GM19467 (cell line): ENCODE measurements at regions not wholly inside any gene's neighbourhood (a gene's known extent, or its start where the extent isn't known, plus 50 kb on each side); places are given as distances from the start of the nearest gene placed in this dataset.
"Not testable (repeated sequence)": the region's sequence is repeated elsewhere in the genome, so short reads cannot be mapped to it uniquely, and the experiment has no call there.

Experiments
- ATAC-seq: cut with Tn5 transposase; IDR thresholded peaks from one replicate; pipeline ENCODE4 v1.9.1; 2021; ENCODE audit warnings: mild to moderate bottlenecking, moderate library complexity; ENCODE audit not compliant: unreplicated experiment

DNA sequence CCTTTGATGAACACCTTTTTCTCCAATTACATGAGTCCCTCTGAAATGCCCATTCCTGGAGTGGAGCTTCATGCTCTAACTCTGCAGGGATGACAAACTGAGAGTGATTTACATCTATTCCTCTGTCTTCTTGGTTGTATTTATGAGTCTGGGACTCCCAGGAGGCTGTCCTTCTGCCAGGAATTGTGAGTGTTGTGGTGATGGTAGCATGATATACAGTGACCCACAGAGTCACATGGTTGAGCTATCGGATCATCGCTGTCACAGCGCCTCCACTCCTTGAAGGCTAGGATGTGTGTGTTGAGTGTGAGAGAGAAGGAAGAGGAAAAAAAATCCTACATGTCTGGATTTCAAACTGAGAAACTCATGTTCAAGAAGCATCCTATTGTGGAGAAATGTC is 163.4 kb upstream of the CACNA1E start:
- no peak for ATAC-seq

DNA sequence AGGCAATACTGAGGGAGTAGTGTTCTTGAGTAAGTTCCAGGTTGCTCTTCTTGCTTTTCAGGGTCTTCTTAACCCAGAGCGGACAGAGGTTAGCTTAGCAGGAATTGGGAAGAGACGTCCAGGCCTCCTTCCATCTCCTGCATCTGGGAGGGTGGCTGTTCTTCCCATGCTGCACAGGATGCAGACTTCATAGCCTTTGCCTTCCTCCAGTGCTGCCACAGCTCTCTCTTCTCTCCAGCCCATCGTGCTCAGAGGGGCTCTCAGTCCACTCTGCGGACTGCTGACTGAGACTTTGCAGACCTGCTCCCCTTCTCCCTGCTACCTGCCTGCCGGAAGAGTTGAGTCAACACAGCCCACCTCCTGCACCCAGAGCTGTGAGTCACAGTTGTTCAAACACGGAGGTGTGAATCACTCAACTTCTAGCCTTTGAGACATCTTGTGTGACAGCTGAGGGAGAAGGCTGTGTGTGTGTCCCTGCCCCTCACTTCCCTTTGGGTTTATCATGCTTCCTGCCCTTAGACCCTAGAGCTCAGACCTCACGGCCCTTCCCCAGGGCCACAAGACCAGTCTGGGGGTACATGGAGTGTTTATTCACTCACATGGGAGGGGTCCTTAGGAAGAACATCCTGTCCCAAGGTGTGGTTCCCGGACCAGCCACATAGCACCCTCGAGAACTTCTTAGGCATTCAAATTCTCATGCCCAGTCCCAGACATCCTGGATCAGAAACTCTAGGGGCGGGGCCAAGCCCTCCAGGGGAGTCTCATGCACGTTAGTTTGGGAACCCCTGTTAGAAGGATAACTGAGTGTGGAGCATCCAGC is 158.3 kb upstream of the CACNA1E start:
- no peak for ATAC-seq

DNA sequence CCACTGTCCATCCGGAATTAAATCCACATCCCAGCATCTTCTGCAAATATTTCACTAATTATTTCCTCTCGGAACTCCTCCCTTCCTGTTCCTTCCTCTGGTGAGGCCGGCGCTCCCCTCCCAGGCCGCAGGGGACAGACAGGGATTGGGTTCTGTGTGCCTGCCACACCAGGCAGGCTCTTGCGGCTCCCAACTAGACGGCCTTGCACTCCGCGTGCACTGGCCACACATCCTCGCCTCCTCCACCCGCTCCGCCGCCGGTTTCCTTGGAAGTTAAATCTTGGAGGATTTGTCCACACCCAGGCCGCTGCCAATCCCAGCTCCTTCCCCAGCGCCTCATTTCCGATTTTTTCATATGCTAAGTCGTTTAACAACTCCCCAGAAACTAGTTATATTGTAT is 157.6 kb upstream of the CACNA1E start:
- not testable (repeated sequence) for ATAC-seq

DNA sequence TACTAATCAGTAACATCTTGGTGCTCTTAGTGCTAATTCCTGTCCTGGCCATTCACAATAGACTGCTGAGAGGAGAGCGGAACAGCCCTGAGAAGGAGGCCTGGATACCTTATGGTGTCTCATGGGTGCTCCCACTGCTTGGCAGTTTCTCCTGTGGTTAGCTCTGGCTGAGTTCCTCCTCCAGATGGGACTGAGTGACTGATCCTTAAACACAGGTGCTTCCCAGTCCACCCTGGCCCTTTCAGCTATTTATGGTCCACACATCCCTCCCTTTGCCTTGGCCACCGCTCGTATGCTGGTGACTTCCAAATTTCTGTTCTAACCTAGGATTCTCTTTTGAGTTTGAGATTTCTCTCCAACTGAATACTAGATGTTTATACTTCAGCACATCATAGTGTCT is 157.0 kb upstream of the CACNA1E start:
- no peak for ATAC-seq

DNA sequence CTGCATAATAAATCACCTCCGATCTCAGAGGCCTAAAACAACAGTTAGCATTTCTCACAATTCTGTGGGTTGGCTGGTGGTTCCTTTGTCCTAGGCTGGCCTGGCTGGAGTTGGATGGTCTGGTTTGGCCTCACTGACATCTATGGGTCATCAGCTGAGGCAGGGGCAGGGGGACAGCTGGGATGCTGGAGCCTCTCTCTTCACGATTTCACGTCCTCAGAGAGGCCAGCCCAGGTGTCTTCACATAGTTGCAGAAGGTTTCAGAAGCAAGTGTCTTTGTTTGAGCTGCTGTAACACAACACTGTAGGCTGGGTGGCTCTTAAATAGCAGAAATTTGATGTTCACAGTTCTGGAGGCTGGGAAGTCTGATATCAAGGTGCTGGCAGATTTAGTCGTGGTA is 155.5 kb upstream of the CACNA1E start:
- ATAC-seq: no peak

DNA sequence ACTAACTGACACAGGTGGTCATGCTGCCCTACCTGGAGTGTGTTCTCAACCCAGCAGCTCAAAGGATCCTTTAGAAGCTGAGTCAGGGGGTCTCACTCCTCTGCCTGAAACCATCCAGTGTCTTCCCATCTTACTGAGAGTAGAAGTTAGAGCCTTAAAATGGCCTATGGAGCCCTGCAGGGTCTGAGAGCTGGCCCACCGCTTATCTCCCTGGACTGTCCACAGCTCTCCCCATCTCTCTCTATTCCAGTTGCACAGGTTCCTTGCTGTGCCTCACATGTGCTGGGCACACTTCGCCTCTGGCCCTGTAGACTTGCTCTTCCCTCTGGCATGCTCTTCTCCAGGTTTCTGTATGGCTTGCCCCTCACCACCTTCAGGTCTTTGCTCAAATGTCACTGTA is 148.6 kb upstream of the CACNA1E start:
- ATAC-seq: no peak

DNA sequence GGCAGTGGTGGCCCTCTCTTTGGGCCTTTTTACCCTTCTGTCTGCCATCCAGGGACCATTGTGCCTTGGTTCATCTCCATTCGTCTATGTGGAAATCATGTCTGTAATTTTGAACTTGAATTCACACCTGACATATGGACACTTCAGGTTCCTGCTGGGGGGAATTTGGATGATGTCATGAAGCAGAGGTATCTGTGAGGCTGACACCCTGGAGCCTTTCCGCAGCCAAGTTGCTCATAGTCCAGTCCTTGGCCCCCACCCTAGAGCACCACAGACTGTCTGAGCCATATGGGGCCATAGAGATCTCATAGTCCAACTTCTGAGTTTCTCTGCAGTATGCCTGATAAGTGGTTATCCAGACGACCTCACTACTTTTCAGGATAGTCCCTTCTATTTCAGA is 147.7 kb upstream of the CACNA1E start:
- no peak for ATAC-seq

DNA sequence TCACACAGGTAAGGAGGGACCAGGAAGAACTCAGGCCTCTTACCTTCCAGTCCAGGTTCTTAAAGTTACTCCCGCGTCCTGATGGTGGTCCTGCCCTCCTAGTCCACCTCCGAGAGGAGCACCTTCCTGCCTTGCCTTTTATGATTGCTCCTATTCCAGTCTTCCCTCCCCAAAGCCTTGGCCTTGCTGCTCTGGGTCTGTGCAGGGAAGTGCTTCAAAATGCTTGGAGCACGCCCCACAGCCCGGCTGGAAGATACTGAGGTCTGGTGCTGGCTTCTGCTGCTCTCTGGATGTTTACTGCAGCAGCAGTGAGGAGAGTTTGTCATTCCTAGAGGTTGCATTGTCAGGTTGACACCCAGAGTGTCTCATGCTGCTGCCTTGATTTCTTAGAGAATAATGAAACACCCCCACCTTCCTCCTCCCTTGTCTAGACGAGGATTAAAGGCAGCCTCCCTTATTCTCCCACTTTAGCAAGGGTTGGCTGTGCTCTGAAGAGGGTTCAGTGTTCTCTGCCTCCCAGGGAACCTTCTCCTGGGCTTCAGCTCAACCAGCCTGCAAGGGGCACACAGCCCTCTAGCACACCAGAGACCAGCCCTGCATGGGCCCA is 142.2 kb upstream of the CACNA1E start:
- ATAC-seq: no peak

DNA sequence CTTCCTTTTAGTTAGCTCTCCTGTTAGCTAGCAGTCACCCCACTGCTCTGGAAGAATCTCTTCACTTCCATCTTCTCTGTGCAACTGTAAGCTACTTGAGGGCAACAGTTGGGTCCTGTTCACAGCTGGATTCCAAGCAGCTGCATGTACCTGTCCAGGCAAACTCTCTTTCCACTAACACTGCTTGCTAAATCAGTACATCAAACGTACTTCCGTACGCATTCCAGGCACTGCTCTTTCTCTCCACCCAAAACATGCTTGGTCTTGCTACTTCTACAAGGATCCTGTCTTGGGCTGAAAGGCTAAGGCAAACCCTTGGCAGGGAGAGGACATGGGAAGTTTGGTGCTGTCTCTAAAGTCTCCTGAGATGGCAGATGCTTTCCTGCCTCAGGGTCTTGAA is 139.2 kb upstream of the CACNA1E start:
- no peak for ATAC-seq

DNA sequence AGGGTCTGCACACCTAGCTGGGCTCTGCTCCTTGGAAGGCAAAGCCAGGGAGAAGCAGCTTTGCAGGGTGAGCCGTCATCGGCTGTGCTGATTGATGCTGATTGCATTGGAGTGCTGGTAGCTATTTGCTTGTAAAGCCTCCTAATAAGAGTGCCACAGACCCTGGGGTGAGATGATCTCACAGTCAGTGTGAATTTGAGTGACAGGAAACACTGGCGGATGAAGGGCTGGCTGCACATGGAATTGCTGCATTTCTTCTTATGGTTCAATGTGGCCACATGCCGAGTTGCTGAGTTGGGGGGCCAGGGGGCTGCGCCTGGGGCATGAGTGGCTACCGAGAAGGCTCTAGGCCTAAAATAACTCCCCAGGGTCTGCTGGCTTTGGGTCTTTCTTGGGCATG is 138.2 kb upstream of the CACNA1E start:
- ATAC-seq: no peak

DNA sequence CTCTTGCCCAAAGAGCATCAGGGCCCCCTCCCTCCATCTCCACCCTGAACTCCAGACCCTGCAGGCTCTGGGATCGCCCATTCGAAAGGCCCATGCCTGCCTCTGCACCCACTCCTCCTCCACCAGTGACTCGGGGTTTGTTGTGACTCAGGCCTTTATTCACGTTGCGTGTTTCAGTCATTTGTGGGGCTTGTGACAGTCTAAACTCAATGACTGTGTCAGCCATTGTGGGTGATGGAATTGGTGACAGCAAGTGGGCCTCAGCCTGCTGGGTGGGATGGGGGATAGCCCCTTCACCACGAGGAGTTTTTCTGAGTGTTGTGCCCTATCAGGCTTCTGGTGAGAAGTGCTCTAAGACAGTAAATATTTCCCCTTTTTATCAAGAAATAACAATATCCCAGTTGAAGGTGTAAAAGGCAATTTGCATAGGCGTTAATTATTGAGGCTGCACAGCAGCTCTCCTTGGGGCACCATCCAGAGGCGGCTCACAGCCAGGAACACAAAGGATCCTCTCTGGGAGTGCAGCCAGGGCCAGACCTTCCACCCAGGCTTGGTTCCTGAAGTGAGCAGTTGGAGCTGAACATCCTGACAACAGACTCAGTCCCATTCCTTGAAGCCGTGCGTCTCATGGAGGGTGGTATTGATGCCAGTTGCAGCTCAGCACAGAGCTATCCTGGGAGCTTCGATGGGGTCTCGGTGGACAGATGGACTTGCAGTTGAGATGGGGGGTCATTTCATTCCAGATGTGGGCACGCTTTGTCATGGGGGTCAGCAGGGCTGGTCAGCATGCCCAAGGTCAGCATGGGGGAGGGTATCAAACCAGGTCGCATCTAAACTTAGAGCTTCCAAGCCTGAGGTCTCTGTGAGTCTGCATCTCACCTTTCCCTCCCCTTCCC is 135.6 kb upstream of the CACNA1E start:
- no peak for ATAC-seq

DNA sequence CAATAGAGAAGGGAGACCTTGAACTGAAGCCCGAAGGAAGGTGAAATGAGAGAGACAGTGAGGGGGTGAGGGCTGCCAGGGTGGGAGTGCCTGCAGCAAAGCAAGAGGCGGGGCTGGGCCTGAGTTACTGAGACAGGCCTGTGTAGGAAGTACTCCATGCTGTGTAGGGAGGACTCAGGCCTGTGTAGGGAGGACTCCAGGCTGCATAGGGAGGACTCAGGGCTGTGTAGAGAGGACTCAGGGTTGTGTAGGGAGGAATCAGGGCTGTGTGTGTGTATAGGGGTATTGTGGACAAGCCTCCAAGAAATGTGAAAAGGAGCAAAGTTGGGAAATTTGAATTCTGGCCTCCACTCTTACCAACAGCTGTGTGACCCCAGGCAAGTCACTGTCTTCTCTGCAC is 133.8 kb upstream of the CACNA1E start:
- ATAC-seq: no peak

DNA sequence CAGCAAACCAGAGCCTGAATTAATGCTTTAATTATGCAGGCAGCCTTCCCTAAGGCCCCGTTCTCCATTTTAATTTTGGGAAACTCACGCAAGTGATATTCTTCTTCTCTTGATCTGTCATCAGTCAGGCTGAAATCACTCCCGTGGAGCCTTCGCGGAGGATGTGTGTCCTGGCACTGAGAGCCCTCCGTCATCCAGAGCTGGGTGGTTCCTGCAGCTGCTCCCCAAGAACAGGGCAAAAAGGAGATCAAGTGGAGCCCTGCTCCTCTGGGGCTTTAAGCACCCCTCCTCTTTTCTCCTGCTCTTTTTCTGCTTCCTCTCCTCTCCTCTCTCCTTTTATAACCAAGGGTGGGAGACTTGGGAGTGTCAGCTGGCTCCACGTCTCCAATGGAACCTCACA is 133.2 kb upstream of the CACNA1E start:
- ATAC-seq: no peak

DNA sequence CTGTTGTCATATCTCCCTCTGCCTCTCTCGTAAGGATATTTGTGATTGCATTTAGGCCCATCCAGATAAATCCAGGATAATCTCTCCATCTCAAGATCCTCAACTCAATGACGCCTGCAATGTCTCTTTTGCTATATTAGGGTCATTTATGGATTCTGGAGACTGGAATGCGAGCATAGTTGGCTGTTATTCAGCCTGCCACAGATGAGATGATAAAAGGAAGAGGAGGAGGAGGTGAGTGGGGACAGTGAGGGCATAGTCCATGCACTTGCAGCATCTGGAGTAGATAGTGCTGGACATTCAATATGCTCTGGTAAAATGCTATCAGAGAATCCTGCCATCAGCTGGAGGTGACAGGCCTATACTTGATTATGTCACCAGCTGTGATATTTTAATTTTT is 131.6 kb upstream of the CACNA1E start:
- ATAC-seq: no peak

DNA sequence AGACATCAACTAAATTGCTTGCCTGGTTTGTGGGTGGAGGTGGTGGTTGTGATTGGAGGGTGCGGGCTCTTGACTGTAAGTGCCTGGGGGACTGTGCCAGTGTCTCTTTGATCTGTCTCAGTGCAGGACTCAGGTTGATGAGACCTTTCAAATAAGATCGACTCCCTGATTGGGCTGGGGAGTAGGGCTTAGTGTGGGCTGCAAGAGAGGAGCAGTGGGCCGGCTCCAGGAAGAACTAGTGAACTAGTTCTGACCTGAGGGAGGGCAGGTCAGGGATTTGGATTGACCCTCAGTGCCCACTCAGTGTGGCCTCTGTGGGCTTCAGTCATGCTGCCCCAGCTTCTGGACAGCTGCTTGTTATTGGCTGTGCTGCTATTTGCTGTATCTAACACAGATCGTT is 130.6 kb upstream of the CACNA1E start:
- no peak for ATAC-seq

DNA sequence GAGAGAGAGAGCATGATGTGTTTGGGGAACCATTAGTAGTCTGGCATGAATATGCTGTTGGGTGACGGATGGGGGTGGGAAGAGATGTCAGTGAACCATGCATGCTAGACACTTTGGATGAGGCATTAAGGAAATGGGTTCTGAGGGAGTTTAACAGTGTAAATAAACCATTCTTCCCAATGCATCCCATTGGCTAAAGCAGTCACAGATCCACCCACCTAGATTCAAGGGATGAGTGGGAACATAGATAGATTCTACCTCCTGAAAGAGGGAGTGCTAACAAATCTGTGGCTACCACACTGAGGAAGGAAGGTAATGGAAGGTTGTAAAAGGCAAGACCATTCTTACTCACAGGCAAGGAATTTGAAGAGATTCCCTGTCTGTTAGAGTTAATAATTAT is 129.8 kb upstream of the CACNA1E start:
- no peak for ATAC-seq

DNA sequence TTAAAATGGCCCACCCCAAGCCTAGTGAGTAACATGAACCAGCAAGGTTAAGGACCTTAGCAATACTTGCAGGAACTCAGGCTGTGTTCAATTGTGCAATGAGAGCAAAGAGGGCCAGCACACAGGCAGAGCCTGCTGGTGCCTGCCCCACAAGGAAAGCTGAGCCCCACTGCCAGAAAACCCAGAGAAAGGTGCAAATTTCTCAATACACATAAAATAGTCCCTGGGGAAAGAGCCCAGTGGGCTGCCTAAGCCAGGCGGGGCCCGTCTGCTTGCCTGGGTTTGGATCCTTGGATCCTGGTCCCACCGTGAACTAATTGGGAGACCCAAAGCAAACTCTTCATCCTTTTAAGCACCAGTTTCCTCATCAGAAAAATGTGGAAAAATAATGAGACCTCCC is 128.5 kb upstream of the CACNA1E start:
- no peak for ATAC-seq

DNA sequence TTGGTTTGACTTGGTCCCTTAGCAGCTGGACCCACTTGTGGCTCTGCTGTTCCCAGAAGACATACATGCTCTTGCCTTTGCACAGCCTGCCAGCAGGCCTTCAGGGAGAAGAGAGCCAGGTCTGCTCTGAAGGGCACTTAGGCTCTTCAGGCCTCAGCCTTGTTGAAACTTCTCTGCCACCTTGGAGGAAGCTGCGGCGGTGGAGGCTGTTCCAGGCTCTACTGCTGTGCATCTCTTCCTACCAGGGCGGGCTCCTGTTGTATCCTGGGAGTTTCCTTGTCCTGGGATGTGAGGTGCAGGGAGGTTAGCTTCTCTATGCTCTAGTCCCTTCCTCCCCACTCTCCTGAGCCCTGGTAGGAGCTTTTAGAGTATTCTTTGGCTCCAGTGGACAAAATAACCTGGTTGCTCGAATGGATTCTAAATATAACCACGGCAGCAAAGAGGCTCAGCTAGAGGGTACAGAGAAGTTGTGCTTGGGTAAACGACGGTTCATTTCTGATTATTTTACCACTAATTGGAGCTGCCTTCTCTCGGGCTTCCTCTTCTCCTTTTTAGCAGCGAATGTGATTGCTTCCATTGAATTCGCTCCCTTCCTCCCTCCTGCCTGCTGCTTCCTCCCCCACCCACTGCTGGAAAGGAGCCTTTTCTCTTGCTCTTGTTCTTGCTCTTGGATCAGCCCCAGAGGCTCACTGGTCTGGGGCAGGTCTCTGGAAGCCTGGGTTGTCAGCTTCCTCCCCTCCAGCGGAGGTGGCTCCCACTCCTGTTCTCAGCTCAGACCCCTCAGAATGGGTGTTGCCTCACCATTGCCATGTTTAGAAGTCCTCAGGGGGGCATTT is 126.6 kb upstream of the CACNA1E start:
- ATAC-seq: no peak

DNA sequence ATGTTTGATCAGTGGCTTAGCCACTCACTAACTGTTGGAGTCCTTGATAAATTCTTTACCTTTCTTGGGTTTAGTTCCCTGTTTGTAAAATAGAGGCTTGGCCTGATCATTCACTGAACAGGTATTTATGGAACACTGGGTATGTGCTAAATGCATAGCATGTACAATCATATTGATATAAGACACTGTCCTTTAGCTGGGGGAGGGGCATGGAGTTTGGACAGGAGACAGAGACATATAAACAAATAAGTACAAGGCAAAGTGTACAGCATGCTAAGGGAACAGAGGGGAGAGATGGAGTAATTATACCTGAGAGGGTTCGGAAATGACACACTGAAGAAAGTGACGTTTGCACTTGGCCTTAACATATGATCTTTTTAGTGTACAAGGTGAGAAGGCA is 124.3 kb upstream of the CACNA1E start:
- no peak for ATAC-seq

DNA sequence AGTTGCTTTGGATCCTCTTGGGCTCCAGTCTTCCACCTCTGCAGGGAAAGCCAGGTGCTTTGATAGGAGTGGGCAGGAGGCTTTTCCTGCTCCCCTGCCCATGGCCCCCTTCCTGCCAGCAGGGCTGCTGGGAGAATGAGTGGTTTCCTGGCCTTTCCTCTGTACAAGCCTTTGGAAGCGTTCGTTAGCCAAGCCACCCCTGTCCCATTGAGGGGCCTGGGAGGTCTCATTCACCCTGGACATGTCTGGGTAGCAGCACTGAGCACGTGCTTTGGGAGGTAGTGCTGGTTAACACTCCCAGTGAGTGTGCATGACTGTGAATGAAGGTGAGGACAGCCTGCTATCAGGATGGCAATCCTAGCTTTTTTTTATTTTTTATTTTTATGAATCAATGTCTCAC is 118.5 kb upstream of the CACNA1E start:
- ATAC-seq: no peak

DNA sequence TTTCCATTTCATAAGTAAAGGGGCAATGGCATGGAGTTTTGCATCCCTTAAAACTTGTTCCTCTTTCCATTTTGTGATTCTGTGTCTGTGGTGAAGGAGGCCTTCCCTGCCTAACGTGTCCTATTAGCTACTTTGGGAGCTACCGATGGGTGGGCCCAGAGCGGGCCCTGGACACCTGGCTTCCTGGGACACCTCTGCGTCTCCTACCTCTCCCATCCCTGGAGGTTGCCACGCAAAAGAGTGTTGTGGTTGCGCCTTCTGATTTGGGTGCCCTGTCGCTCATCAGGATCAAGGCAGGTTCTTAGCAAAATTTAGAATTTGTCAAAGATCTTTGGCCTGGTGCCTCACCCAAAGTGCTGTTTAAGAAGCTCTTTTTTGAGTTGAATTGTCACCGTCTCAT is 116.4 kb upstream of the CACNA1E start:
- ATAC-seq: no peak
